ENCODE measurements at regions not wholly inside any gene's neighbourhood (a gene's known extent, or its start where the extent isn't known, plus 50 kb on each side); places are given as distances from the start of the nearest gene placed in this dataset.

- Mint-ChIP-seq H3K4me3 (no peak overlapping the region), H3K4me1 (0 out of 4 replicates have a peak, but pooled peaks cover 0 to 2% of the 10 kb centered on the region in 2 experiments), H3K27me3 (ENCODE audit: low read depth) (no peaks in the 10 kb centered on the region), H3K27ac (no peak overlapping the region), H3K36me3 (ENCODE audit: insufficient read depth in 1 of 3, low read depth in 3 of 3) (no peaks in the 10 kb centered on the region), H3K9me3 (no peaks in the 10 kb centered on the region; a peak in 1 of 5 replicates)
- H3K79me2 ChIP-seq (ENCODE audit: insufficient read depth, low read length), result no peaks in the 10 kb centered on the region
- no peak overlapping the region for H3K4me2 ChIP-seq (ENCODE audit: insufficient read depth, insufficient read length, low read length)
- no peak overlapping the region for H3K18ac ChIP-seq (ENCODE audit: insufficient read length, low read depth, low read length)
- H3K56ac ChIP-seq (ENCODE audit: insufficient read length, low read depth, low read length), result no peak overlapping the region
- no peak overlapping the region for H3T11ph ChIP-seq (ENCODE audit: low read length)
- DNase-seq, result no peak
- H3K4me1 ChIP-seq (ENCODE audit: insufficient read depth, low read length), result no peaks in the 10 kb centered on the region
- H4K5ac ChIP-seq (ENCODE audit: insufficient read length, low read depth, low read length), result no peak overlapping the region
- H3K27ac ChIP-seq (ENCODE audit: insufficient read length, low read depth, low read length), result no peak overlapping the region
- no peak overlapping the region for H2BK20ac ChIP-seq (ENCODE audit: low read depth, low read length, poor library complexity, severe bottlenecking)
- H3K27me3 ChIP-seq (ENCODE audit: insufficient read depth, low read length), result no peaks in the 10 kb centered on the region
- H3K9me3 ChIP-seq (ENCODE audit: control insufficient read depth, low read depth, low read length), result no peaks in the 10 kb centered on the region
- H3K23ac ChIP-seq (ENCODE audit: insufficient read length, low read depth, low read length), result no peak overlapping the region
- no CpG with 5 or more reads among the region's 1 CpG for WGBS (ENCODE audit: extremely low coverage, insufficient read length, low lambda C conversion rate)
- H2BK120ac ChIP-seq (ENCODE audit: low read depth, low read length, poor library complexity, severe bottlenecking), result no peak overlapping the region
- H3K79me1 ChIP-seq (ENCODE audit: insufficient read depth, low read depth, low read length, poor library complexity, severe bottlenecking), result no peaks in the 10 kb centered on the region
- H3K4ac ChIP-seq (ENCODE audit: low read depth, low read length), result no peak overlapping the region
- H3K9ac ChIP-seq (ENCODE audit: extremely low read depth, insufficient read length, low read length), result no peak overlapping the region
- H2BK5ac ChIP-seq (ENCODE audit: insufficient read length, low read length), result no peak overlapping the region
- H2BK15ac ChIP-seq (ENCODE audit: low read depth, low read length), result no peak overlapping the region
- H3K23me2 ChIP-seq (ENCODE audit: insufficient read length, low read depth, low read length, poor library complexity, severe bottlenecking), result no peaks in the 10 kb centered on the region
- TF ChIP-seq, protein P1, sequence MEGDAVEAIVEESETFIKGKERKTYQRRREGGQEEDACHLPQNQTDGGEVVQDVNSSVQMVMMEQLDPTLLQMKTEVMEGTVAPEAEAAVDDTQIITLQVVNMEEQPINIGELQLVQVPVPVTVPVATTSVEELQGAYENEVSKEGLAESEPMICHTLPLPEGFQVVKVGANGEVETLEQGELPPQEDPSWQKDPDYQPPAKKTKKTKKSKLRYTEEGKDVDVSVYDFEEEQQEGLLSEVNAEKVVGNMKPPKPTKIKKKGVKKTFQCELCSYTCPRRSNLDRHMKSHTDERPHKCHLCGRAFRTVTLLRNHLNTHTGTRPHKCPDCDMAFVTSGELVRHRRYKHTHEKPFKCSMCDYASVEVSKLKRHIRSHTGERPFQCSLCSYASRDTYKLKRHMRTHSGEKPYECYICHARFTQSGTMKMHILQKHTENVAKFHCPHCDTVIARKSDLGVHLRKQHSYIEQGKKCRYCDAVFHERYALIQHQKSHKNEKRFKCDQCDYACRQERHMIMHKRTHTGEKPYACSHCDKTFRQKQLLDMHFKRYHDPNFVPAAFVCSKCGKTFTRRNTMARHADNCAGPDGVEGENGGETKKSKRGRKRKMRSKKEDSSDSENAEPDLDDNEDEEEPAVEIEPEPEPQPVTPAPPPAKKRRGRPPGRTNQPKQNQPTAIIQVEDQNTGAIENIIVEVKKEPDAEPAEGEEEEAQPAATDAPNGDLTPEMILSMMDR (conservative IDR thresholded peaks at IDR 0.05), result no peak
- no peak overlapping the region for H4K8ac ChIP-seq (replicated peaks; ENCODE audit: insufficient read length, low read depth, low read length)
- no peak overlapping the region for H3K14ac ChIP-seq (ENCODE audit: insufficient read depth, low read length)
- H2AFZ ChIP-seq (ENCODE audit: low read length), result no peak overlapping the region
- H2AK5ac ChIP-seq (ENCODE audit: insufficient read length, low read length), result no peak overlapping the region
- no peaks in the 10 kb centered on the region for H4K20me1 ChIP-seq (ENCODE audit: control insufficient read depth, insufficient read depth, insufficient read length)
- H2BK12ac ChIP-seq (ENCODE audit: insufficient read length, low read depth, low read length), result no peak overlapping the region
- H4K91ac ChIP-seq (ENCODE audit: insufficient read length, low read depth, low read length), result no peak overlapping the region
These were observed 1112.4 kb downstream of the TRHDE start for GRCh38 chr12:73384592-73384991.

All from H9 (cell line).